ENCODE measurements at regions not wholly inside any gene's neighbourhood (a gene's known extent, or its start where the extent isn't known, plus 50 kb on each side); places are given as distances from the start of the nearest gene placed in this dataset.
A peak's percentile ranks its signal among the peaks of the same experiment; 100 is the strongest.

GRCh38 chr16:80263848-80264694 lies 276.7 kb upstream of the DYNLRB2 start:
- DNase-seq, result no peak
- Histone ChIP-seq H3K4me1 (ENCODE audit: insufficient read depth, low read length) (no peaks in the 10 kb centered on the region), H3K27me3 (ENCODE audit: insufficient read depth, low read length, poor library complexity, severe bottlenecking) (no peaks in the 10 kb centered on the region), H3K4me3 (ENCODE audit: low read length) (no peak overlapping the region), H3K9me3 (ENCODE audit: low read length) (no peaks in the 10 kb centered on the region), H3K27ac (ENCODE audit: low read depth, low read length) (no peak overlapping the region), H3K36me3 (ENCODE audit: insufficient read depth, low read length) (no peaks in the 10 kb centered on the region)
- no peak overlapping the region for H3K4me3 Mint-ChIP-seq
- ChIA-PET POLR2A (no interaction called here), CTCF (no interaction called here)
- H3K4me1 Mint-ChIP-seq, result peaks cover 0 to 4% (median 0%) of the 10 kb centered on the region in 3 donors
- H3K27me3 Mint-ChIP-seq, result peaks cover 1 to 39% of the 10 kb centered on the region in 2 donors
- no peak overlapping the region for H3K27ac Mint-ChIP-seq
- no peaks in the 10 kb centered on the region for H3K9me3 Mint-ChIP-seq
- H3K36me3 Mint-ChIP-seq, result no peaks in the 10 kb centered on the region

- Histone ChIP-seq H3K4me1 (ENCODE audit: insufficient read depth, low read length) (no peaks in the 10 kb centered on the region), H3K27ac (ENCODE audit: low read depth, low read length) (no peak overlapping the region), H3K4me3 (ENCODE audit: low read length) (no peak overlapping the region), H3K36me3 (ENCODE audit: insufficient read depth, low read length) (no peaks in the 10 kb centered on the region), H3K27me3 (ENCODE audit: insufficient read depth, low read length, poor library complexity, severe bottlenecking) (no peaks in the 10 kb centered on the region), H3K9me3 (ENCODE audit: low read length) (no peaks in the 10 kb centered on the region)
- no peak overlapping the region for H3K4me3 Mint-ChIP-seq
- no peaks in the 10 kb centered on the region for H3K9me3 Mint-ChIP-seq
- no peak for DNase-seq
- POLR2A ChIA-PET, result no interaction called here
- peaks cover 1 to 39% of the 10 kb centered on the region in 2 donors for H3K27me3 Mint-ChIP-seq
- no peak overlapping the region for H3K27ac Mint-ChIP-seq
- no peaks in the 10 kb centered on the region for H3K36me3 Mint-ChIP-seq
- peaks cover 0 to 4% (median 0%) of the 10 kb centered on the region in 3 donors for H3K4me1 Mint-ChIP-seq
- CTCF ChIA-PET, result no interaction called here
Measured at GRCh38 chr16:80263181-80263823, 277.5 kb upstream of the DYNLRB2 start.

DNA sequence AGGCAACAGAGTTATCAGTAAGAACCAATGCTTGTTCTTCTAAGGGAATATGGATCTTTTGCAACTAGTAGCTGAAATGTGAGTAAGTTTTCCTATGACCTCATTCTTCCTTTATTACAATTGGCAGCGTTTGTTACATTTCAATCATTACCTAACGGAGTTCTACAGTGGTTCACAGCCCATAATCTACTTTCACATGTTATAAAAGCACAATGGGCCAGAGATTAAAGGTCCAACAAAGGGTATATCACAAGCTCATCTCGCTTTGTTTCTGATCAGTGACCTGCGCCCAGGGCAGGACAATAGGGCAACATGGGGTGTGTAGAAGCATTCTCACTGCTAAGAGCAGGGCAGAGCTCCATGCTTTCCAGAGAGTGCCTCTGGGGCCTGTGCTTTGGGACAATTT lies 279.9 kb upstream of the DYNLRB2 start:
- ChIA-PET CTCF (no interaction called here), POLR2A (no interaction called here)
- Histone ChIP-seq H3K4me3 (ENCODE audit: low read length) (no peak overlapping the region), H3K27me3 (ENCODE audit: insufficient read depth, low read length, poor library complexity, severe bottlenecking) (no peaks in the 10 kb centered on the region), H3K4me1 (ENCODE audit: insufficient read depth, low read length) (no peaks in the 10 kb centered on the region), H3K36me3 (ENCODE audit: insufficient read depth, low read length) (no peaks in the 10 kb centered on the region), H3K27ac (ENCODE audit: low read depth, low read length) (no peak overlapping the region), H3K9me3 (ENCODE audit: low read length) (no peaks in the 10 kb centered on the region)
- DNase-seq, result no peak
- Mint-ChIP-seq H3K27ac (no peak overlapping the region), H3K9me3 (no peaks in the 10 kb centered on the region), H3K4me1 (peaks cover 0 to 4% (median 0%) of the 10 kb centered on the region in 3 donors), H3K36me3 (no peaks in the 10 kb centered on the region), H3K4me3 (no peak overlapping the region), H3K27me3 (peaks cover 1 to 35% of the 10 kb centered on the region in 2 donors)

DNA sequence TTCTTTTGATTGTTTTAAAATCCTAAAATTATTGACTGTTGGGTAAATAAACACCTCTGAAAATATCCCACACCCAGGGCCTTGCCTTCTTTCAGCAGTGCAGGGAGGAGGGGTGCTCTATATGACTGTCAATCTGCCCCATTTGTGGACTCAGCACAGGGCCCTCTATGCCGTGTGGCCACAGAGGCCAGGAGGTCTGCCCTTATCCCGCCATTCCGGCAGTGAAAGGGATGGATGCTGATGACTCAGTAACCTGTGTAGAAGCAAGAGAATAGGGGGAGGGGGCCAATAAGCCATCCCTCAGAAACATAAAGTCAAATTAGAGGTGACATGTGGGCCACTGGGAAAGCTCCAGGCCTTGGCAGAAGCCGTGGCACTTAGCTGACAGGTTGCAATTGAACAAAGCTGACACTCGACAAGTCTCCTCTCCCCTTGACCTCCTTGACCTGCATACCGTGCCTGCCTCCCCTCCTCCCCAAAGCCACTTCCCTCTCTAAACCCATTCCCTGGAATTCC lies 281.4 kb upstream of the DYNLRB2 start:
- CTCF ChIA-PET, result no interaction called here

DNA sequence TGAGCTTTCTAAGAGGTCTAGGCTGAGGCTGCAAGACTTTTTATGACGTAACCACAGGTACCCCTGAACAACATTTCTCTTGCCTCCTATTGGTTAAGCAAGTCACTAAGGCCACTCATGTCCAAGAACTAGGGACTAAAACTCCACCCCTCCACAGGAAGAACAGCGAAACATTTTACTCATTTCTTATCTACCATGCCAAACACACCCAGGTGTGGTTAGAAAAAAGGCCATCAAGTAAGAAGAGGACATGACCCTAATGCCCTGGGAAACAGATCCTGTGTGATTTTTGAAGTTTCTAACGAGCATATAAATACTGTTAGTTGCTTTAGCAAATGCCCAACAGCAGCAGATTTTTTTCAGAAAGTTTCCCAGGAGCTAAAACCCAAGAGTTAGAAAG lies 282.4 kb upstream of the DYNLRB2 start:
- no peak overlapping the region for H3K27ac ChIP-seq (ENCODE audit: low read depth, low read length)
- Mint-ChIP-seq H3K27ac (no peak overlapping the region), H3K4me1 (no peaks in the 10 kb centered on the region), H3K9me3 (no peaks in the 10 kb centered on the region), H3K4me3 (no peak overlapping the region), H3K36me3 (no peaks in the 10 kb centered on the region), H3K27me3 (peaks cover 4 to 22% of the 10 kb centered on the region in 2 donors)
- no peaks in the 10 kb centered on the region for H3K27me3 ChIP-seq (ENCODE audit: insufficient read depth, low read length, poor library complexity, severe bottlenecking)
- no peaks in the 10 kb centered on the region for H3K4me1 ChIP-seq (ENCODE audit: insufficient read depth, low read length)
- ChIA-PET POLR2A (no interaction called here), CTCF (no interaction called here)
- no peaks in the 10 kb centered on the region for H3K9me3 ChIP-seq (ENCODE audit: low read length)
- no peak overlapping the region for H3K4me3 ChIP-seq (ENCODE audit: low read length)
- no peaks in the 10 kb centered on the region for H3K36me3 ChIP-seq (ENCODE audit: insufficient read depth, low read length)
- DNase-seq, result no peak

More for the DNA sequence above, 281.4 kb upstream of the DYNLRB2 start:
- Histone ChIP-seq H3K4me3 (ENCODE audit: low read length) (no peak overlapping the region), H3K27ac (ENCODE audit: low read depth, low read length) (no peak overlapping the region), H3K4me1 (ENCODE audit: insufficient read depth, low read length) (no peaks in the 10 kb centered on the region), H3K9me3 (ENCODE audit: low read length) (no peaks in the 10 kb centered on the region), H3K36me3 (ENCODE audit: insufficient read depth, low read length) (no peaks in the 10 kb centered on the region), H3K27me3 (ENCODE audit: insufficient read depth, low read length, poor library complexity, severe bottlenecking) (no peaks in the 10 kb centered on the region)
- H3K36me3 Mint-ChIP-seq, result no peaks in the 10 kb centered on the region
- POLR2A ChIA-PET, result no interaction called here
- H3K27me3 Mint-ChIP-seq, result peaks cover 4 to 27% of the 10 kb centered on the region in 2 donors
- DNase-seq, result no peak
- no peak overlapping the region for H3K4me3 Mint-ChIP-seq
- H3K27ac Mint-ChIP-seq, result no peak overlapping the region
- H3K9me3 Mint-ChIP-seq, result no peaks in the 10 kb centered on the region
- peaks cover 0 to 3% (median 0%) of the 10 kb centered on the region in 3 donors for H3K4me1 Mint-ChIP-seq

DNA sequence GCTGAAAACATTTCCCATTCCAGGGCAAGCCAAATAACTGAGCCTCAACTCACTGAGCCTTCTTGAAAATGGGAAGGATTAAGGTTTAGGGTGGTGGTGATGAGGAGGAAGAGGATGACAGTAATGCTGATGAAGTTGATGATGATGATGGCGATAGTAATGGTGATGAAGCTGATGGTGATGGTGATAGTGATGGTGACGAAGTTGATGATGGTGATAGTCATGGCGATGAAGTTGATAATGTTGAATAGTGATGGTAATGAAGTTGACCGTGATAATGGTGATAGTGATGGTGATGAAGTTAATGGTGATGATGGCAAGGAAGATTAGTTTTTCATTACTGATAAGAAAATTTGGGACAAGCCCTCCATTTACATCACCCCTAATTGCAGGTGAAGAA lies 285.8 kb upstream of the DYNLRB2 start:
- CTCF ChIA-PET, result no interaction called here

GRCh38 chr16:80253741-80254140 lies 287.1 kb upstream of the DYNLRB2 start:
- no peak overlapping the region for H3K4me3 ChIP-seq (ENCODE audit: low read length)
- no peaks in the 10 kb centered on the region for H3K36me3 ChIP-seq (ENCODE audit: insufficient read depth, low read length)
- H3K4me1 ChIP-seq (ENCODE audit: insufficient read depth, low read length), result no peaks in the 10 kb centered on the region
- H3K27me3 Mint-ChIP-seq, result peaks cover 4 to 22% of the 10 kb centered on the region in 2 donors
- no peak overlapping the region for H3K27ac ChIP-seq (ENCODE audit: low read depth, low read length)
- no peaks in the 10 kb centered on the region for H3K9me3 ChIP-seq (ENCODE audit: low read length)
- peak overlapping the region in 1 of 8 donors; percentile 34 for H3K27ac Mint-ChIP-seq
- H3K9me3 Mint-ChIP-seq, result no peaks in the 10 kb centered on the region
- H3K4me1 Mint-ChIP-seq, result no peaks in the 10 kb centered on the region
- DNase-seq, result no peak
- ChIA-PET CTCF (no interaction called here), POLR2A (no interaction called here)
- H3K4me3 Mint-ChIP-seq, result no peak overlapping the region
- no peaks in the 10 kb centered on the region for H3K36me3 Mint-ChIP-seq
- H3K27me3 ChIP-seq (ENCODE audit: insufficient read depth, low read length, poor library complexity, severe bottlenecking), result peaks cover 3% of the 10 kb centered on the region

More for the DNA sequence above, 285.8 kb upstream of the DYNLRB2 start:
- no peaks in the 10 kb centered on the region for H3K4me1 ChIP-seq (ENCODE audit: insufficient read depth, low read length)
- Mint-ChIP-seq H3K36me3 (no peaks in the 10 kb centered on the region), H3K4me3 (no peak overlapping the region), H3K27me3 (peaks cover 5 to 17% of the 10 kb centered on the region in 2 donors), H3K27ac (no peak overlapping the region), H3K4me1 (no peaks in the 10 kb centered on the region), H3K9me3 (no peaks in the 10 kb centered on the region)
- H3K27ac ChIP-seq (ENCODE audit: low read depth, low read length), result no peak overlapping the region
- H3K4me3 ChIP-seq (ENCODE audit: low read length), result no peak overlapping the region
- no peak for DNase-seq
- H3K9me3 ChIP-seq (ENCODE audit: low read length), result no peaks in the 10 kb centered on the region
- no peaks in the 10 kb centered on the region for H3K36me3 ChIP-seq (ENCODE audit: insufficient read depth, low read length)
- POLR2A ChIA-PET, result no interaction called here
- H3K27me3 ChIP-seq (ENCODE audit: insufficient read depth, low read length, poor library complexity, severe bottlenecking), result peaks cover 3% of the 10 kb centered on the region

DNA sequence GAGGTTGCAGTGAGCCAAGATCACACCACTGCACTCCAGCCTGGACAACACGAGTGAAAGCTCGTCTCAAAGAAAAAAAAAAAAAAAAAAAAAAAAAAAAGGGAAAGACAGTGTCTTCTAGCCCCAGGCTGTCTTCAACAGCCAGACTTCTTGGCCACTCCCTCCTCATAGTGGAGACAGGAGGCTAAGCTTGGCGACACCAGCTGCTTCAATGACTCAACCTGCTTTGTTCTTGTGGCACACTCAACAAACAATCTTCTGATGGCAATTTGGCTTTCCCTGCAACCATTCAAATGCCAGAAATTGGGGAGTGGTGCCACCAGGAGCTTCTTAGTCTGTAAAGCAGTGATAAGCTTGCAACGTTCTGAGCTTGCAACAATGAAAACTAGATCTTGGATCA lies 290.4 kb upstream of the DYNLRB2 start:
- POLR2A ChIA-PET, result no interaction called here
- CTCF ChIA-PET, result no interaction called here
- no peak overlapping the region for H3K27ac Mint-ChIP-seq
- no peak overlapping the region for H3K4me3 Mint-ChIP-seq
- Histone ChIP-seq H3K27ac (ENCODE audit: low read depth, low read length) (no peak overlapping the region), H3K4me3 (ENCODE audit: low read length) (no peak overlapping the region), H3K4me1 (ENCODE audit: insufficient read depth, low read length) (no peaks in the 10 kb centered on the region), H3K36me3 (ENCODE audit: insufficient read depth, low read length) (no peaks in the 10 kb centered on the region), H3K9me3 (ENCODE audit: low read length) (no peaks in the 10 kb centered on the region), H3K27me3 (ENCODE audit: insufficient read depth, low read length, poor library complexity, severe bottlenecking) (peaks cover 3% of the 10 kb centered on the region)
- H3K9me3 Mint-ChIP-seq, result no peaks in the 10 kb centered on the region
- no peaks in the 10 kb centered on the region for H3K4me1 Mint-ChIP-seq
- no peak for DNase-seq
- no peaks in the 10 kb centered on the region for H3K36me3 Mint-ChIP-seq
- peaks cover 4 to 29% of the 10 kb centered on the region in 2 donors for H3K27me3 Mint-ChIP-seq

All from CD8-positive, alpha-beta memory T cell (primary cell).